Right lobe of liver (tissue), 4 donors: ENCODE measurements at regions not wholly inside any gene's neighbourhood (a gene's known extent, or its start where the extent isn't known, plus 50 kb on each side); places are given as distances from the start of the nearest gene placed in this dataset.

Experiments used
- POLR2A ChIP-seq: fragments of 450-650 bp; IDR thresholded peaks from one replicate; pipeline ENCODE4 v1.6.1; 2017; ENCODE audit warnings: antibody characterized with exemption, mild to moderate bottlenecking
- TF ChIP-seq, protein P1 (sequence below), 4 donors: fragments of 200-600 bp in 3 of 4; fragments of 450-650 bp in 1 of 4; IDR thresholded peaks; one replicate each; pipeline versions ENCODE4 v1.5.1 to v1.8.0; 2016 to 2022; ENCODE audit warnings: antibody characterized with exemption in 4 of 4, mild to moderate bottlenecking in 2 of 4
- donor health status: DM: no; HTN: no; CAD: no.
- donor health status: DM: no; HTN: no; CAD: no.
- donor health status: DM: no; HTN: yes; CAD: no.

DNA sequence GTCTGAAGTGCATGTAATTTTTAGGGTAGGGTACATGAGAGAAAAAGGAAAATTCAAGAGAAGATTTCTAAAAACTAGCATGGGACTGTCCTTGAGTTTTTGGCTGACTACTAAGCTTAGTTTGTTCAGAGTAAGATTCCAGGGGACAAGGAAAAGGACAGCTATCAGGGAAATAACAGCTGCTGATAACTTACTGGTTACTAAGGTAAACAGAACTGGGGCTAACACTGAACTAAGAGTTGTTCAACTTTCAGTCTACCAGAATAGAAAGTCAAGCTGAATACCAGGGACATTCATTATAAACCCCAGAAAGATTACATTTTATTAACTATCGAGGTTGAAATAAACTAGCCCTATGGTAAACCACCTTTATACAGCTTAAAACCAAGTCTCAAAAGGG lies 261.8 kb upstream of the CYRIA start:
- TF ChIP-seq, protein P1, sequence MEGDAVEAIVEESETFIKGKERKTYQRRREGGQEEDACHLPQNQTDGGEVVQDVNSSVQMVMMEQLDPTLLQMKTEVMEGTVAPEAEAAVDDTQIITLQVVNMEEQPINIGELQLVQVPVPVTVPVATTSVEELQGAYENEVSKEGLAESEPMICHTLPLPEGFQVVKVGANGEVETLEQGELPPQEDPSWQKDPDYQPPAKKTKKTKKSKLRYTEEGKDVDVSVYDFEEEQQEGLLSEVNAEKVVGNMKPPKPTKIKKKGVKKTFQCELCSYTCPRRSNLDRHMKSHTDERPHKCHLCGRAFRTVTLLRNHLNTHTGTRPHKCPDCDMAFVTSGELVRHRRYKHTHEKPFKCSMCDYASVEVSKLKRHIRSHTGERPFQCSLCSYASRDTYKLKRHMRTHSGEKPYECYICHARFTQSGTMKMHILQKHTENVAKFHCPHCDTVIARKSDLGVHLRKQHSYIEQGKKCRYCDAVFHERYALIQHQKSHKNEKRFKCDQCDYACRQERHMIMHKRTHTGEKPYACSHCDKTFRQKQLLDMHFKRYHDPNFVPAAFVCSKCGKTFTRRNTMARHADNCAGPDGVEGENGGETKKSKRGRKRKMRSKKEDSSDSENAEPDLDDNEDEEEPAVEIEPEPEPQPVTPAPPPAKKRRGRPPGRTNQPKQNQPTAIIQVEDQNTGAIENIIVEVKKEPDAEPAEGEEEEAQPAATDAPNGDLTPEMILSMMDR (IDR thresholded peaks at IDR 0.05): no peak
- TF ChIP-seq POLR2A: no peak
